AG08395 (cell line): ENCODE measurements at regions not wholly inside any gene's neighbourhood (a gene's known extent, or its start where the extent isn't known, plus 50 kb on each side); places are given as distances from the start of the nearest gene placed in this dataset.
A peak's percentile ranks its signal among the peaks of the same experiment; 100 is the strongest.

Source experiments
- DNase-seq: peaks from one replicate; pipeline ENCODE4 v3.0.0; 2012; ENCODE audit warnings: mixed read lengths, low spot score

- DNase-seq = no peak
Observed at GRCh38 chr2:234676109-234676782, 179.4 kb upstream of the ARL4C start.

GRCh38 chr2:234674781-234675201 lies 177.9 kb upstream of the ARL4C start:
- DNase-seq = peak; percentile 69

DNA sequence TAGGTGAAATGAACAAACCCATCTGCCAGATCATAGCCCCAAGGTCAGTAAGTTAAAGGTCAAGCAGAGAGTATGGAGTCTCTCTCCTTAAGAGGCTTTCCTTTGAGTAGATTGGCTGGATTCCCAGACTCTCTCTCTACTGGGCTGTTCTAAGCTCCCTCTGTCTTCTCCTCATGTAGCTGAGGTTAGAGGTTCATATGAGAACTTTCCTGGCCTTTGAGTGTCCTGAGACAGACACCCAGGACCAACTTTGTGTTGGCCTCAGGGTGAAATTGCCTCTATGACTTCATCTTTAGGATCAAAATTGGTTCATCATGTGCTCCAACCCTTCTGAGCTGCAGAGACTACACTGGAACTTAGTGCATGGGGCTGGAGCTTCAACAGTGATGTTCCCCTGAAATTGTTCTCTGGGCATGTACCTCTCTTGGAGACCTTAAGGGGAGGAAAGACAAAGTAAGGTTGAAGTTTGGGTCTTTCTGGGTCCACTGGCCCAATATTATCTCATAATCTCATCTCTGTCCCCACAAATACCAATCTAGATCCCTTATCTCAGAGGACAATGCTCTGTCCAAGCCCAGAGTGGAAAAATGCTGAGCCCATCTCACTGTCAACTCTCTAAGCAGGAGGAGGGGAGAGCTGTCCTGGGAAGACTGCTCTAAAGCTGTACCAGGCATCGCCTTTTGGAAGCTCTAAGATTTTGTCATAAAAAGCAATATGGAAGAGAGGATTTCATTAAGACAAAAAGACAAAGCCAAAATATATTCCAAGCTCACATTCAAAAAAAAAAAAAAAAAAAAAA lies 177.3 kb upstream of the ARL4C start:
- DNase-seq = peak; percentile 20

GRCh38 chr2:234673501-234673900 lies 176.6 kb upstream of the ARL4C start:
- no peak for DNase-seq

DNA sequence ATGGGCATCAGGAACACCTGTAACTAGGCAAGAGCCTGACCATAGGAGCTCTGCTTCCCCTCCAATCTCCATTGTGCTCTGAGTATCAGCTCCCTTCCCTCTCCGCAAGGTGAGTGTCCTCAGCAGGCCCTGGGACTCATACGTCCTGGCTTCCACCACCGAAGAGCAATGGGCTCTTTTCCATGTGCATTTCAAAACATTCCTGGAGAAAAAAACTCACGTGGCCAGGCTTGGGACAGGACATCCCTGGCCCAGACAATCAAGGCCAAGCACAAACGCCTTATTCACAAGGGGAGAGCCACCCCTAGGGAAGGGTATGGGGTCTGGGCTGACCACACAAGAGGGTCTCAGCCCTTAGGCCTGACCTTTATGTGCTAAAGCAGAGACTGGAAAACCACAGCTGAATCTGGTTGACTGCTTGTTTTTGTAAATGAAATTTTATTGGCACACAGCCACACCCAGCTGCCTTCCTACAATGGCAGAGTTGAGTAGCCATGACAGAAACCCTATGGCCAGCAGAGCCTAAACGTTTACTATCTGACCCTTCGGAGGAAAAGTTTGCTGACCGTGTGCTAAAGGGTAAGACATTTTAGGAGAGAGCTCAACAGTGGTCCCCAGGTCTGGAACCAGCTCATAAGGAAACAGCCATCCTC lies 175.7 kb upstream of the ARL4C start:
- DNase-seq = no peak

DNA sequence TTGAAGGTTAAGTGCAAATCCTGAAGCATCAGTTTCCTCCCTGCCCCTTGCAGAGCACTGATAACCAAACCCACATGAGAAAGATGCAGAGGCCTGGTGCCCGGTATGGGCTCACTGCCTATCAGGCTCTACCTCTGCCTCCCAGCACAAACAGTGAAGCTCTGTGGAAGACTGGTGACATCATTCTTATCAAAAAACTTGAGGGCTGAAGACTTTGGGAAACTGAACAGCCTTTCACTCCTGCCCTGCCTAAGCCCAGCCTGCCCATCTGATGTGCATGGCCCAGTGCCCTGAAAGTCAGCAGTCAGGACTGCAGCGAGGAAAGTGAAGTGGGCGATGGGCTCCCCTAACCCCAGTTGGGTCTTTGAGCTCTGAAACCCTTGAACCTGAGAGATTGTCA lies 174.8 kb upstream of the ARL4C start:
- no peak for DNase-seq

GRCh38 chr2:234671231-234671630 lies 174.3 kb upstream of the ARL4C start:
- DNase-seq = no peak

DNA sequence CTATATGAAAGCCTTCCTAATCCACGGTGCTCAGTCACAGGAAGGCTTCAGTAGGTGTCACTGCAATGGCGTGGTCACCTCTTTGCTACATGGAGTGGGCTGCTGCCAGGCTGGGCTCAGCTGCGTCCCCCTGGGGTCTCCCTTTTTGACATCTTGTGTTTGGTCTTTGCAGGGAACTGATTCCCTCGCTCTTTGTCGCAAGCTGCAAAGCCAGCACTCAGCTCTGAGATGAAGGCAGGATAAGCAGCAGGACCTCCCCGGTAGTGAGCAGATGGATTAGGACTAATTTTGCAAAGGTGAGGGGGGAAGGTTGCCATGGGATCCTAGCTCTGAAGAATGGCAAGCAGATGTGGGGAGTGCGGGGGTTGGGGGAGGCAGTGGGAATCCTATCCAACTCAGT lies 173.9 kb upstream of the ARL4C start:
- no peak for DNase-seq

GRCh38 chr2:234670052-234670451 lies 173.2 kb upstream of the ARL4C start:
- peak; percentile 36 for DNase-seq

- no peak for DNase-seq
Observed at GRCh38 chr2:234669621-234670020, 172.7 kb upstream of the ARL4C start.

GRCh38 chr2:234669001-234669400 lies 172.1 kb upstream of the ARL4C start:
- no peak for DNase-seq

DNA sequence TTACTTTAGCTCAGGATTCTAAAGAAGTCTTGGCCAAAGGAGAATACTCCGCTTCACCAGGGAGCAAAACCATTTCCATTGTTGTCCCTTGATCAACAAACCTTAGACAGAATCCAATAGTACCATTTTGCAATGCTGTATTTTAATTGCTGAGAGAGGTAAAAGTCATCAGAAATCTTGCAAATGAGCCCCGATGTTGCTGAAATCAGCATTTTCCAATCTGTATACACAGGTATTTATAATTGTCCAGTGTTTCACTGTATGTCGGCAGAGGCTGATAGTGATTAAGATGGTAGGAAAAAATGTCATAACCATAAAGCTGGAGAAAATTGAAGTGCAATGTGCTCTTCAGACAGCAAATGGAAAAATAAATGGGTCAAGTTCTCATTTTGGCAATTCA lies 170.0 kb upstream of the ARL4C start:
- no peak for DNase-seq

GRCh38 chr2:234665304-234665703 lies 168.4 kb upstream of the ARL4C start:
- no peak for DNase-seq

DNA sequence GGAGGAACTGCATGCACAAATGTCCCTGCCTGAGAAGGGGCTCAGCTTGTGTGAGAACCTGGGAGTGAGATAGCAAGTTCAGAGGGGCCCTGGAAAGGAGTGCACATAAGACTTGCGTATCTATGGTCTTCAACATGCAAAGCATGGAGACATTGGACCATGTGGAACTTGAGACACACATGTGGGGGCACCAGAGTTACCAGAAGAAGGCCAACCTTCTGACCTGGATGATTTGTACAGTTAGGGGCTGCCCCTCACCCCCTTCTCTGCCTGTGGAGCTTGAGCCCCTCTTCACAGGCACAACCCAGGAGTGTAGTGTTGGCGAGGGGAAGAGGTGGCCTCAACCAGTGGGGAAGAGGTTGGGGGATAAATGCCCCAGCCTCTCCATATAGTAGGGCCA lies 165.0 kb upstream of the ARL4C start:
- no peak for DNase-seq

DNA sequence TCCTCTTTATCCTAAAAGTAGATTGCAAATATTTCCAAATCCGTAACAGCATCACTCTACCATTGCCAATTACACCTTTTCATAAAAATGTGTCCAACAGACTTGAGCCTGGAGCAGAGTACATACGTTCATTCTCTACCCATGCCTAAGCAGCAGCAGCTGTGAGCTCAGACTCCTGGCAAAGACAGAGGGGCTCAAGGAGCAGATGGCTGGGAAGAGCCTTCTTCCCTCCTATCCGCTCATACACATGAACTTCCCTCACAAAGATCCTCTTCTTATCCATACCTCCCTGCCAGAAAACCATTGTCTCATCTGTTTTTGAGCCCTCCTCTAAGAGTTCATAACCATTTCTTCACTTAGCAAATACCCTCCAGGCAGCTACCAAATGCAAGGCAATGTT lies 164.3 kb upstream of the ARL4C start:
- DNase-seq = no peak

DNA sequence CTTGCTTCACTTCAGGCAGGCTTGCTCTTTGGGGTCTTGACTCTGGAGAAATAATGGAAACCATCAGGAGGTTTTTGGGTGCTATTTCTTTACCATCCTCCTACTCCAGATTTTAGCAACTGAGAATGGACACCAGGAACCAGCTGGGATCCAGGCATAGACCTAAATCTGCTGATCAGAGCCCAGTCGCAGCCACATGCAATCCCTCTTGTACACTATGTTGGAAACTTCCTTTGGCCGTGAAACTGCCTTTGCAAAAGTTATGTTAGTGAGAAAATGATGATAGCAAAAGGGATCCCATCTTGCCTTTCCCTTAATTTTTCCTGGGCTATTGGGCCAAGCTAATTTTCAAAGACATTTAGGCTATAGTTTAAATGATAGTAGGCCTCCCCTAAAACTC lies 158.8 kb upstream of the ARL4C start:
- DNase-seq = no peak

DNA sequence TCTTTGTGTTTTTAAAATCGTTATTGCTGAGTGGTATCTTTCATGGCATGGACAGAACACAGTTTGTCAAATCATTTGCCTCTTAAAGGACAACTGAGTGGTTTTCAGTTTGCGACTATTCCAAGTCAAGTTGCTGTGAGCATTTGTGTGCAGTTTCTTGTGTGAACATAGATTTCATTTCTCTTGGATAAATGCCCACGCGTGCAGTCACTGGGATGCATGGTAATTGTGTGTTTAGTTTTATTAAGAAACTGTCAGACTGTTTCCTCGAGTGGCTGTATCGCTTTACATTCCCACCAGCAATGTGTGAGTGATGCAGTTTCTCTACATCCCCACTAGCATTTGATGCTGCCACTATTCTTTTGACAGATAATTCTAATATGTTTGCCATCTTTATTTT lies 154.0 kb upstream of the ARL4C start:
- no peak for DNase-seq

- DNase-seq = no peak
Observed at GRCh38 chr2:234649951-234650350, 153.1 kb upstream of the ARL4C start.

GRCh38 chr2:234643407-234643806 lies 146.5 kb upstream of the ARL4C start:
- DNase-seq = no peak

DNA sequence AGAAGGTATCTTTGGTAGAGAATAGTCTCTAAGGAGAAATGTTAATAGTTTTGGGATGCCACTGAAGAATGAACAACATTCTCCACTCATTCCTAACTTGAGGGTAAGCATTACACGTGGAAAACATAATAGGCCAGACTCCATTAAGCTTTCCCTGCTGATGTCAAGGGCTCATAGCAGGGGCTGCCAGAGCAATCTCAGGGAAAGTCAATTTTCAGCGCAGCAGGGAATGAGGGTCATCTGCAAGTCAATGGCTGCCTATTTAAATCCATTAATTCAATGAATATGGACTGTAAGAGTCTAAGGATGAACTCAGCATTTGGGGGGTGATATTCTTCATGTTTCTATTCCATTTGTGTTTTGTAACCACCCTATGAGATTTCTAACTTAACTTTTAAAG lies 144.2 kb upstream of the ARL4C start:
- DNase-seq = no peak

DNA sequence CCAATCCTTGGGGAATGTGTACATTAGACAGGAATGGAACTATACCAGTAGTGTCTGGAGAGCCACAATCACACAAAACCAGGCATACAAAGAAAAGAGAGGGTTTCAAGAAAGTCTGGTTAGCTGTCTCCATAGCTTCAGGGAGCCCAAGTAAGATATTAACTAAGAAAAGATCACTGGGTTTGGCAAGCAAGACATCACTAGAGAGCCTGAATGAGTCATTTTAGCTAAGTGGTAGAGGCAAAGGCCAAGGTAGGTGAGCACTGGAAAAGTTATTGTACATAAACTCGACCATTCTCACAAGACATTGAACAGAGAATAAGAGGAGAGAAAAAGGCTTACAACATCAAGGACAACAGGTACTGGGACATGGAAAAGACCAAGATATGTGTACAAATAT lies 143.8 kb upstream of the ARL4C start:
- no peak for DNase-seq

GRCh38 chr2:234638966-234639365 lies 142.1 kb upstream of the ARL4C start:
- no peak for DNase-seq

DNA sequence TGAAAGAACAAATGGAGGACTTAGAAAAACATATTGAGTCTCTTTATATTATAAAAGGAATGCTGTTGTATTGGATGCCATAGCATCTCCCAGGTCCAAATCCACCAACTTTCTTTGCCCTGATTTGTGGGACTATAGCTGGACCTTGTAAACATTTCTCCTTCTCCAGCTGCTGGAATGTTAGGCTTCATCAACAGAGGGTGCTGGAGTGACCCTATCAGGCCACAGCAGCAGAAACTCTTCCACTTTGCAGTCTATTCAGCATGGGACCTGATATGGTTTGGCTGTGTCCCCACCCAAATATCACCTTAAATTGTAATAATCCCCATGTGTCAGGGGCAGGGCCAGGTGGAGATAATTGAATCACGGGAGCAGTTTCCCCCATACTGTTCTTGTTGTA lies 138.4 kb upstream of the ARL4C start:
- no peak for DNase-seq
